BE2C (cell line): ENCODE measurements at regions not wholly inside any gene's neighbourhood (a gene's known extent, or its start where the extent isn't known, plus 50 kb on each side); places are given as distances from the start of the nearest gene placed in this dataset.

Source experiments
- DNase-seq: peaks from one replicate; pipeline ENCODE4 v3.0.0-alpha.2; 2020
- H3K27me3 ChIP-seq: fragments of 250-450 bp; sonication (Bioruptor Pico); 2 replicates; pipeline ENCODE4 v1.5.1; 2020; ENCODE audit warnings: mild to moderate bottlenecking
- H3K36me3 ChIP-seq: fragments of 250-450 bp; sonication (Bioruptor Pico); 2 replicates; pipeline ENCODE4 v1.5.1; 2020; ENCODE audit warnings: mild to moderate bottlenecking
- H3K4me1 ChIP-seq: fragments of 250-450 bp; sonication (Bioruptor Pico); 2 replicates; pipeline ENCODE4 v1.5.1; 2020
- H3K4me3 ChIP-seq: 2 replicates; pipeline ENCODE4 v1.5.1; 2011; ENCODE audit warnings: low read depth, low read length
- H3K9me3 ChIP-seq: fragments of 250-450 bp; sonication (Bioruptor Pico); 2 replicates; pipeline ENCODE4 v1.5.1; 2020
- TF ChIP-seq, protein P1 (sequence below): IDR thresholded peaks from 2 replicates; pipeline ENCODE4 v1.5.1; 2012; ENCODE audit warnings: mild to moderate bottlenecking, low read depth, low read length

DNA sequence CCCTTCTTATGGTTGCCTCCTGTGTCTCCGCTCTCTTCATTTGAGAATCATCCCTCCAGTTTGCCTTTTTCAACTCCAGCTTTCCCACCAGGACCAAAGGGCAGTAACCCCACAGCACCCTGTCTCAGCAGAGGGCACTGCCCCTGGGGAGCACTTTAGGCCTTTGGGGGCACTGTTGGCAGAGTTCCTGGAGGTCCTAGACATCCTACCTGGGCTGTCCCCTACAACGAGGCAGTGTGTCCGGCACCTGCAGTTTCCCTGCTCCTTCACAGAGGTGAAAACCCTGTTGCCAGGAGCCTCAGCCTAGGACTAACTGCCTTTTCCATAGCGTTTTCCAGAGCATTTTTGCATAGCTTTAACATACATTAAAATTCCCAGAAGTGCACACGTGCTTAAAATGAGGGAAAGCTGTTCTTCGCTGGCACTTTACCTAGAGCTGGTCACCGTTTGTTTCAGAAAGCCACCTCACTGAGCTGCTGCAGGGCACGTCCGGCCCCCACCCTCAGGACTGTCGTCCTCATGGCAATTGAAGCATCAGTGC is 234.9 kb downstream of the TEX29 start:
- Histone ChIP-seq H3K9me3 (no peaks in the 10 kb centered on the region), H3K4me1 (no peaks in the 10 kb centered on the region), H3K4me3 (no peak overlapping the region), H3K36me3 (no peaks in the 10 kb centered on the region), H3K27me3 (peaks cover 17% of the 10 kb centered on the region)
- DNase-seq: no peak
- TF ChIP-seq, protein P1, sequence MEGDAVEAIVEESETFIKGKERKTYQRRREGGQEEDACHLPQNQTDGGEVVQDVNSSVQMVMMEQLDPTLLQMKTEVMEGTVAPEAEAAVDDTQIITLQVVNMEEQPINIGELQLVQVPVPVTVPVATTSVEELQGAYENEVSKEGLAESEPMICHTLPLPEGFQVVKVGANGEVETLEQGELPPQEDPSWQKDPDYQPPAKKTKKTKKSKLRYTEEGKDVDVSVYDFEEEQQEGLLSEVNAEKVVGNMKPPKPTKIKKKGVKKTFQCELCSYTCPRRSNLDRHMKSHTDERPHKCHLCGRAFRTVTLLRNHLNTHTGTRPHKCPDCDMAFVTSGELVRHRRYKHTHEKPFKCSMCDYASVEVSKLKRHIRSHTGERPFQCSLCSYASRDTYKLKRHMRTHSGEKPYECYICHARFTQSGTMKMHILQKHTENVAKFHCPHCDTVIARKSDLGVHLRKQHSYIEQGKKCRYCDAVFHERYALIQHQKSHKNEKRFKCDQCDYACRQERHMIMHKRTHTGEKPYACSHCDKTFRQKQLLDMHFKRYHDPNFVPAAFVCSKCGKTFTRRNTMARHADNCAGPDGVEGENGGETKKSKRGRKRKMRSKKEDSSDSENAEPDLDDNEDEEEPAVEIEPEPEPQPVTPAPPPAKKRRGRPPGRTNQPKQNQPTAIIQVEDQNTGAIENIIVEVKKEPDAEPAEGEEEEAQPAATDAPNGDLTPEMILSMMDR: no peak

GRCh38 chr13:111555903-111556302 is 235.5 kb downstream of the TEX29 start:
- TF ChIP-seq, protein P1: no peak
- H3K4me1 ChIP-seq: no peaks in the 10 kb centered on the region
- H3K36me3 ChIP-seq: no peaks in the 10 kb centered on the region
- no peak overlapping the region for H3K4me3 ChIP-seq
- H3K27me3 ChIP-seq: peaks cover 17% of the 10 kb centered on the region
- H3K9me3 ChIP-seq: no peaks in the 10 kb centered on the region
- no peak for DNase-seq

DNA sequence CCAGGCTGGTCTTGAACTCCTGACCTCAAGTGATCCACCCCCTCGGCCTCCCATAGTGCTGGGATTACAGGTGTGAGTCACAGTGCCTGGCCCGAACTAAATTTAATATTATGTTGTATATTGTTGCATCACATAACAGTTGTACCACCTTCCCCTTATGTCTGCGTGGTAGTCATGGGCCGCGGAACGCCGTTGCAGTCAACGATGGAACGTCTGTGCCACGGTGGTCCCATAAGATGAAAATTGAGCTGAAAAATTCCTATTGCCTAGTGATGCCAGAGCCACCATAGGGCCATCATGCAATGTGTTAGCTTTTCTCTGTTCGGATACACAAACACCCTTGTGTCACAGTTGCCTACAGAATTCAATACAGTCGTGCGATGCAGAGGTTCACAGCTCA is 236.1 kb downstream of the TEX29 start:
- no peaks in the 10 kb centered on the region for H3K36me3 ChIP-seq
- TF ChIP-seq, protein P1: no peak

GRCh38 chr13:111557921-111558699 is 237.7 kb downstream of the TEX29 start:
- Histone ChIP-seq H3K4me1 (no peaks in the 10 kb centered on the region), H3K27me3 (peaks cover 17% of the 10 kb centered on the region), H3K9me3 (no peaks in the 10 kb centered on the region), H3K4me3 (no peak overlapping the region), H3K36me3 (no peaks in the 10 kb centered on the region)
- no peak for DNase-seq
- TF ChIP-seq, protein P1: no peak

More for the DNA sequence above, 236.1 kb downstream of the TEX29 start:
- no peak for DNase-seq
- Histone ChIP-seq H3K9me3 (no peaks in the 10 kb centered on the region), H3K4me1 (no peaks in the 10 kb centered on the region), H3K4me3 (no peak overlapping the region), H3K27me3 (peaks cover 17% of the 10 kb centered on the region)

DNA sequence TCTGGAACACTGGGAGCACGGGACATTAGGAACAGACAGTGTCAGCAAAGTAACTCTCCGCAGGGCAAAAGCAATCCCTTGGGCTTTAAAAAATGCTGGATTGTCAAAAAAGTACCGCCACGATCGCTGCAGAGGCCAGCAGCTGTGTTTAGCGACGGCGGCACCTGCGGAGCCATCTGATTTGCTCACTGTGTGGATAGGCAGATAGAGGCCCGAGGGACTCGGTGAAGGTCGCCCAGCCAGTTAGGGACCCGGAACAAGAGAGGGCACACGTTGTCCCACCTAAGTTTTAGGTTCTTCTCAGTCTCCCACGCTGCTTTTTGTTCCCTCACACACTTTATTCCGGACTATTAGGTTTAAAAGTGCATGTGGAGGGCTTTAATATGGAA is 238.3 kb downstream of the TEX29 start:
- TF ChIP-seq, protein P1: no peak
- Histone ChIP-seq H3K4me1 (no peaks in the 10 kb centered on the region), H3K4me3 (no peak overlapping the region), H3K36me3 (no peaks in the 10 kb centered on the region), H3K27me3 (peaks cover 17% of the 10 kb centered on the region), H3K9me3 (no peaks in the 10 kb centered on the region)
- no peak for DNase-seq
